Keratinocyte (primary cell): ENCODE measurements at regions not wholly inside any gene's neighbourhood (a gene's known extent, or its start where the extent isn't known, plus 50 kb on each side); places are given as distances from the start of the nearest gene placed in this dataset.

Experiments
- DNase-seq: peaks from one replicate; pipeline ENCODE4 v3.0.0-alpha.2; 2011; ENCODE audit warnings: low read depth, missing footprints, low spot score
- FAIRE-seq: peaks from 2 replicates; lab custom pipeline; 2011; peaks lifted over from hg19 to GRCh38; lab: Jason Lieb, UNC
- H2AFZ ChIP-seq: 2 replicates; pipeline ENCODE4 v1.6.0; 2012; ENCODE audit warnings: low read length, control low read depth, inconsistent platforms; ENCODE audit not compliant: control insufficient read depth
- H3K27ac ChIP-seq: 2 replicates; pipeline ENCODE4 v1.5.1; 2011; ENCODE audit warnings: low read length; ENCODE audit not compliant: control insufficient read depth, insufficient read depth
- H3K27me3 ChIP-seq: 3 replicates; pipeline ENCODE4 v1.6.0; 2011; ENCODE audit warnings: low read length; ENCODE audit not compliant: control insufficient read depth, insufficient read depth; ENCODE audit errors: extremely low read depth
- H3K36me3 ChIP-seq, 2 experiments: 2 replicates in 1 of 2; 3 replicates in 1 of 2; pipeline ENCODE4 v1.5.1; 2011; ENCODE audit warnings: low read length in 2 of 2, mild to moderate bottlenecking in 1 of 2; ENCODE audit not compliant: control insufficient read depth in 2 of 2, insufficient read depth in 2 of 2; ENCODE audit errors: extremely low read depth in 1 of 2
- H3K4me1 ChIP-seq: 3 replicates; pipeline ENCODE4 v1.5.1; 2011; ENCODE audit warnings: low read length; ENCODE audit not compliant: control insufficient read depth, insufficient read depth; ENCODE audit errors: extremely low read depth
- H3K4me2 ChIP-seq: 3 replicates; pipeline ENCODE4 v1.6.0; 2011; ENCODE audit warnings: low read depth, low read length; ENCODE audit not compliant: control insufficient read depth, insufficient read depth; ENCODE audit errors: extremely low read depth
- H3K4me3 ChIP-seq, 3 experiments: fragments of 200-600 bp in 1 of 3; sonication (generic) in 1 of 3; 2 replicates in 2 of 3; 3 replicates in 1 of 3; pipeline ENCODE4 v1.5.1; 2011 to 2016; ENCODE audit warnings: low read length in 3 of 3, mild to moderate bottlenecking in 3 of 3, control low read depth in 2 of 3, inconsistent platforms in 1 of 3, low read depth in 1 of 3, mixed read lengths in 1 of 3, mixed run types in 1 of 3, moderate library complexity in 1 of 3; ENCODE audit not compliant: control insufficient read depth in 2 of 3, insufficient read depth in 2 of 3; ENCODE audit errors: extremely low read depth in 1 of 3
- H3K79me2 ChIP-seq: 2 replicates; pipeline ENCODE4 v1.6.0; 2012; ENCODE audit warnings: low read length; ENCODE audit not compliant: control insufficient read depth, insufficient read depth
- H3K9ac ChIP-seq: 3 replicates; pipeline ENCODE4 v1.6.0; 2011; ENCODE audit warnings: low read length; ENCODE audit not compliant: control insufficient read depth, insufficient read depth; ENCODE audit errors: extremely low read depth
- H3K9me1 ChIP-seq: 3 replicates; pipeline ENCODE4 v1.6.0; 2011; ENCODE audit warnings: low read length; ENCODE audit not compliant: control insufficient read depth, insufficient read depth; ENCODE audit errors: extremely low read depth
- H3K9me3 ChIP-seq: 2 replicates; pipeline ENCODE4 v1.5.1; 2012; ENCODE audit warnings: low read depth, low read length; ENCODE audit not compliant: control insufficient read depth
- H4K20me1 ChIP-seq: 3 replicates; pipeline ENCODE4 v1.6.0; 2011; ENCODE audit warnings: low read length; ENCODE audit not compliant: control insufficient read depth, insufficient read depth; ENCODE audit errors: extremely low read depth
- EZH2 ChIP-seq: IDR thresholded peaks from one replicate; pipeline ENCODE4 v1.6.1; 2012; ENCODE audit warnings: inconsistent platforms, mild to moderate bottlenecking, low read length, moderate library complexity
- dilution Hi-C: fragments of 300-500 bp; cut with MboI; formaldehyde crosslinking; loops from one replicate; pipeline ENCODE4 v1.7.0; 2020; ENCODE audit warnings: low sequenced_read_pairs; ENCODE audit not compliant: extremely low pct_ligation_motif_present
- TF ChIP-seq, protein P1 (sequence below), 3 experiments: IDR thresholded peaks in 1 of 3; conservative IDR thresholded peaks in 1 of 3; optimal IDR thresholded peaks in 1 of 3; 2 replicates in 2 of 3; 3 replicates in 1 of 3; pipeline versions ENCODE3 to v1.5.1; 2011; ENCODE audit warnings: low read length in 3 of 3, mild to moderate bottlenecking in 3 of 3, moderate library complexity in 2 of 3, control low read depth in 1 of 3, inconsistent platforms in 1 of 3; ENCODE audit not compliant: insufficient read depth in 2 of 3; ENCODE audit errors: extremely low read depth in 1 of 3

GRCh38 chrX:44082829-44083228 lies 109.6 kb upstream of the NDP start:
- H3K4me1 ChIP-seq = no peaks in the 10 kb centered on the region
- no peak overlapping the region for H3K27ac ChIP-seq
- H3K9me1 ChIP-seq = no peaks in the 10 kb centered on the region
- no peak overlapping the region for H3K4me2 ChIP-seq
- H3K36me3 ChIP-seq = no peaks in the 10 kb centered on the region
- H3K4me3 ChIP-seq = no peak overlapping the region
- no peak for DNase-seq
- no peak overlapping the region for H2AFZ ChIP-seq
- H4K20me1 ChIP-seq = no peaks in the 10 kb centered on the region
- peaks cover 3% of the 10 kb centered on the region for H3K27me3 ChIP-seq
- TF ChIP-seq EZH2 = no peak
- TF ChIP-seq, protein P1, sequence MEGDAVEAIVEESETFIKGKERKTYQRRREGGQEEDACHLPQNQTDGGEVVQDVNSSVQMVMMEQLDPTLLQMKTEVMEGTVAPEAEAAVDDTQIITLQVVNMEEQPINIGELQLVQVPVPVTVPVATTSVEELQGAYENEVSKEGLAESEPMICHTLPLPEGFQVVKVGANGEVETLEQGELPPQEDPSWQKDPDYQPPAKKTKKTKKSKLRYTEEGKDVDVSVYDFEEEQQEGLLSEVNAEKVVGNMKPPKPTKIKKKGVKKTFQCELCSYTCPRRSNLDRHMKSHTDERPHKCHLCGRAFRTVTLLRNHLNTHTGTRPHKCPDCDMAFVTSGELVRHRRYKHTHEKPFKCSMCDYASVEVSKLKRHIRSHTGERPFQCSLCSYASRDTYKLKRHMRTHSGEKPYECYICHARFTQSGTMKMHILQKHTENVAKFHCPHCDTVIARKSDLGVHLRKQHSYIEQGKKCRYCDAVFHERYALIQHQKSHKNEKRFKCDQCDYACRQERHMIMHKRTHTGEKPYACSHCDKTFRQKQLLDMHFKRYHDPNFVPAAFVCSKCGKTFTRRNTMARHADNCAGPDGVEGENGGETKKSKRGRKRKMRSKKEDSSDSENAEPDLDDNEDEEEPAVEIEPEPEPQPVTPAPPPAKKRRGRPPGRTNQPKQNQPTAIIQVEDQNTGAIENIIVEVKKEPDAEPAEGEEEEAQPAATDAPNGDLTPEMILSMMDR (optimal IDR thresholded peaks at IDR 0.05 in 1 of 3, IDR thresholded peaks at IDR 0.05 in 1 of 3, conservative IDR thresholded peaks at IDR 0.05 in 1 of 3; ENCODE audit: extremely low read depth in 1 of 3, insufficient read depth in 2 of 3, low read length in 3 of 3) = no peak
- FAIRE-seq = no peak
- dilution Hi-C loops = no loop called here
- H3K9me3 ChIP-seq = no peaks in the 10 kb centered on the region
- H3K79me2 ChIP-seq = no peaks in the 10 kb centered on the region
- no peak overlapping the region for H3K9ac ChIP-seq

DNA sequence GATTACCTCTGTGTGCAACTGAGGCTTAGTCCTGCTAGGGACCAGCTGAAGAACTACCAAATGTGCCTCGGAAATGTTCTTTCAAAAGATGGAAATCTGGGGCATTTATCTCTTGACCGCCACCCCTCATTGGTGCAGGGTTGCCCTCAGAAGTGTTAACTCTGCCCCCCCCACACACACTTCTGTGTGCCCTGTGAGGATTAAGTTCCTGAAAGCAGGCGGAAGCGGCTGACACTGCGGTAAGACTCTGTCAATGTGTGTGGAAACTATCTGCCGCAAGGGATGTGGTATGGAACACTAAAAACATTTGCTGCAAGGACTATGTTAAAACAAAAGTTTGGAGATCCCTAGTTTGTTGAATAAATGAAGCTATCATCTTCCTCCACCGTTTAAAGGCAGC lies 106.9 kb upstream of the NDP start:
- no peak overlapping the region for H3K4me3 ChIP-seq
- H4K20me1 ChIP-seq = no peaks in the 10 kb centered on the region
- H3K9ac ChIP-seq = no peak overlapping the region
- no peak overlapping the region for H3K4me2 ChIP-seq
- no peaks in the 10 kb centered on the region for H3K79me2 ChIP-seq
- no peak for FAIRE-seq
- dilution Hi-C loops = no loop called here
- H3K27ac ChIP-seq = no peak overlapping the region
- no peaks in the 10 kb centered on the region for H3K36me3 ChIP-seq
- TF ChIP-seq, protein P1 (optimal IDR thresholded peaks at IDR 0.05 in 1 of 3, IDR thresholded peaks at IDR 0.05 in 1 of 3, conservative IDR thresholded peaks at IDR 0.05 in 1 of 3; ENCODE audit: extremely low read depth in 1 of 3, insufficient read depth in 2 of 3, low read length in 3 of 3) = no peak
- no peak for TF ChIP-seq EZH2
- H3K27me3 ChIP-seq = peaks cover 3% of the 10 kb centered on the region
- H2AFZ ChIP-seq = no peak overlapping the region
- no peaks in the 10 kb centered on the region for H3K9me3 ChIP-seq
- H3K4me1 ChIP-seq = no peaks in the 10 kb centered on the region
- H3K9me1 ChIP-seq = no peaks in the 10 kb centered on the region
- no peak for DNase-seq
